ENCODE measurements at regions not wholly inside any gene's neighbourhood (a gene's known extent, or its start where the extent isn't known, plus 50 kb on each side); places are given as distances from the start of the nearest gene placed in this dataset.

GRCh38 chrX:122026665-122027064, 979.3 kb downstream of the GLUD2 start:
- TF ChIP-seq CTCF (IDR thresholded peaks at IDR 0.05; ENCODE audit: low read length) (no peak), EZH2 (optimal IDR thresholded peaks at IDR 0.05; ENCODE audit: low read depth, low read length) (no peak), EZH2phosphoT487 (IDR thresholded peaks at IDR 0.05; ENCODE audit: low read length) (no peak)
